ENCODE measurements at regions not wholly inside any gene's neighbourhood (a gene's known extent, or its start where the extent isn't known, plus 50 kb on each side); places are given as distances from the start of the nearest gene placed in this dataset.

GRCh38 chr4:36494016-36494415 lies 212.6 kb downstream of the DTHD1 start:
- no peak for DNase-seq

DNA sequence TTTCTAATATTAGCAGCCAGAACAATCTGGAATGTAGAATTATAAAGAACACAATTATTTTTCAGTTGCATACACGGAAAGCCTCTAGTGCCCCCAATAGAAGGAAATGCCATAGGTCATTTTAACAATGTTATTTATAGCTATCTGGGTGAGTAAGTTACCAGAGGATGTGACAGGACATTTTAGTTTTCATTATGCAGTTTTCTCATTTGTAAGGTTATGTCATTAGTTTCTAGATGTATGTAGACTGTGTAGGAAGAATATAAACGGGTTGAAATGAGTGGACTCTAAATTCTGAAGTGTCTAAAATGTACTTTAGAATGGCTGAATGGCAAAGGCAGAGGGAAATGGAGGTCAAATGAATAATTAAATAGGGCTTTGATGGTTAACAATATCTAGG lies 213.3 kb downstream of the DTHD1 start:
- no peak for DNase-seq

- DNase-seq = no peak
Observed at GRCh38 chr4:36502350-36502749, 220.9 kb downstream of the DTHD1 start.

GRCh38 chr4:36508394-36508793 lies 227.0 kb downstream of the DTHD1 start:
- no peak for DNase-seq

DNA sequence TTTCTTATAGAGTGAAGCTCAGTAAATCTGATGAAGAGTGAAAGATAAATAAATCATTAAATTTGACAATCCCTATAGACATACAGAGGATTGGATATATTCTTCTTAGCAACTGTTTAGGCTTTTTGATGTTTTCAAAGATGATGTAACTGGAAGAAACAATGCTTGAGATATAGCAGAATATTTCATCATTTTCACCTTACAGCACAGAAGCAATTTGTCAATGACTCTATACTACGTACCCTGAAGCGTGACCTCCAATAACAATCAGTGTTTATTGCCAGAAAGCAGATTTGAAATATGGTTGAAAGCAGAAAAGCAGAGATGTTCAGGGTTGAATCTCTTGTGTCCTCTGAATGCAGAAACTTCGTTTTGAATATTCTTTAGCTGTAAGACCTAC lies 228.4 kb downstream of the DTHD1 start:
- DNase-seq = no peak

GRCh38 chr4:36511785-36512184 lies 230.4 kb downstream of the DTHD1 start:
- no peak for DNase-seq

GRCh38 chr4:36516522-36517095 lies 235.2 kb downstream of the DTHD1 start:
- no peak for DNase-seq

DNA sequence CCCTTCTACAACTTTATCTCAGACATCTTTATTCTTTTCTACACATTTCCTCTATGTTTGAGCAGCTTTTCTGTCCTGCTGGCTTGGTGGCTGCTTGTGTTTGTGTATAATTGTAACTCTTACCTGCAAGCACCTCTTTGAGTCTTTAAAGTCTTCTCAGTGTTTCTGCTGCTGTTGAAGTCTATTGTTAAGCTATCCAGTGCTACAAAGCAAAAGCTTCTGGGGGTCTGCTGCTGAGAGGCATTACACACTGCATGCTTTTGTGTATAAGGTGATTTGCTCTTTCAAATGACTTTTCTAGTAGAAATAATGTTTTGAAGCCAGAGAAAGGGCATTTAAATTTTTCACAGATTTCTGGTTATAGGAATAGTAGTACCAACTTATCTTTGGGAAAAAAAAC lies 241.8 kb downstream of the DTHD1 start:
- no peak for DNase-seq

DNA sequence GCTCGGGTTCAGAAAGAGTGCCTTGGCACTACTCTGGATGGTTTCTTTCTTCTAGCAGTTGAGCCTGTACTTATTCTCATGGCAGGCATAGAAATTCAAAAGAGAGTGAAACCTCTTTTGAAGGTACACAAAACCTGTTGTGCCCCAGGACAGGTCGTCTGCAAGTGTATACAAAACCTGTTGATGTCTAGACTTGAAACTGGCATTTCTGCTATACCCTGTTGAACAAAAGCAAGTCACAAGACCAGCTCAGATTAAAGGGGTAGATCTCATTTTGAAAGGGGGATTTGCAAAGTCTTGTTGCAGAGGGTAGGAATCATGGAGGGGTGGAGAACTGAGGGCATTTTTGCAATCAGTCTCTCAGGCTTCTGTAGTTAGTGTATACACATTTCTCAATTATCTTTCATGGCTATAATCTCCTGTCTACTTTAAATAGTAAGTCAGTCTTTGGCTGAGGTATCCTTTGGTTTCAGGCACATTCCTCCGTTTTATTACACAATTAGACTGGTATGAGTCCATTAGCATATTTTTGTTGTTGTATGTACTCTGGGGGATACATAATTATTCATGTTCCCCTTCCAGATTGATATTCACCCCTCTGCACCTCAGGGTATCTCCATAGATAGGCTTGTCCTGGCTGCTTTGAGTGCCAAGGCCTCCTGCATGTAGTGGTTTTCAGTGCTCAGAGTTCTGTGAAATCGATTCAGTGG lies 251.4 kb downstream of the DTHD1 start:
- DNase-seq = no peak

- no peak for DNase-seq
Observed at GRCh38 chr4:36533944-36534343, 252.5 kb downstream of the DTHD1 start.

- no peak for DNase-seq
Observed at GRCh38 chr4:36547383-36547782, 266.0 kb downstream of the DTHD1 start.

DNA sequence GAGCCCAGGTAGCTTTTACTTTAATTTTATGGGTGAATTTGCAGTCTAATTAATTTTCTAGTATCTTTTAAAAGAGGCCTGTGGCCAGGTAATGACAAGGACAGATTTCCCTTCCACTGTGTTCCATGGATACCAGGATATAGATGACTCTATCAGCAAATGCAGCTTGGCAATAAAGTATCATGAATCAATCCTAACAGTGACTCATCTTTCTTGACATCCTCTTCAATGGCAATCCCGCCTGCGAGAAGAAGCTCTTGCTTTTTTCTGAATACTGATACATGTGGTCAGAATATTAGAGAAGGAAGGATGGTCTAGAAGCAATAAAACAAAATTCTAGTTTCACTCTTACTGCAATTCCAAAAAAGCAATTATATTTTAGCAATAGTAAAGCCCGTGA lies 267.8 kb downstream of the DTHD1 start:
- DNase-seq = no peak

GRCh38 chr4:36549992-36550391 lies 268.6 kb downstream of the DTHD1 start:
- no peak for DNase-seq

- DNase-seq = peak in 3 of 6 experiments; percentile 36 to 47 (median 36)
Observed at GRCh38 chr4:36551697-36552214, 270.3 kb downstream of the DTHD1 start.

- DNase-seq = no peak
Observed at GRCh38 chr4:36553029-36553428, 271.6 kb downstream of the DTHD1 start.

DNA sequence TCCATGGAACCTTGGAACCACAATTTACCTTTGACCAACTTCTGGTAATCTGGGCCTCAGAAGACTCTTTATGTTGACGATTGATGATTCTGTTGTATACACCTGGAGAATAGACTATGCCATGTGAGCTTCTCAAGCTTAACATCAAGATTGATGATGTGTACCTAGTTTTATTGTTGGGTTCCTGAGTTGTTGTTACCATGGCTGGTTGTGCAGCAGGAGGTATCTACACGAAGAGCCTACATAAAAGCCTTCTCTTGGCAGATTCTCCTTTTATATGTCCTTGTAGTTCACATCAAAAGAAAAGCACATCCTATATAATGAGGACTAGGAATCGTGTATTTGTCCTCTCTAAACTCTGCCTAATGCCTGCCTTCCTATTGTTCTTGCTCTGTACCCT lies 272.0 kb downstream of the DTHD1 start:
- no peak for DNase-seq

DNA sequence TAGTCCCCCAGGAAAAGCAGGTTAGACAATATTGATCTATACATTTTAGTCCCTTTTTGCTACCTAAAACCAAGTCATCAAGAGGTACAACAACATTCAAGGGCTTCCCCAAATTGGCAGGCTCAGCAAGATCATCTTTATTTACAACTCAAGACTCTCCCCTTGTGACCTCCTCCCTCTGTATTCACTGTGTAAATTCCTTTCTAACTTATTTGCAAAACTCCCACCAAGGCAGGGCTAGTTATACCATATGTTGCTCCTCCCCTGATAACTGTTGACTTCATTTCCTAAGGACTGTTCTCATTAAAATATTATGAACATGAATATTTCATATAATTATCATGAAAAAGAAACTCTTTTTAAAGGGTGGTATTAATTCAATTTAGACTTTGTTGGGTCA lies 275.6 kb downstream of the DTHD1 start:
- DNase-seq = no peak

GRCh38 chr4:36568575-36568974 lies 287.2 kb downstream of the DTHD1 start:
- DNase-seq = no peak

- no peak for DNase-seq
Observed at GRCh38 chr4:36573441-36573840, 292.0 kb downstream of the DTHD1 start.

DNA sequence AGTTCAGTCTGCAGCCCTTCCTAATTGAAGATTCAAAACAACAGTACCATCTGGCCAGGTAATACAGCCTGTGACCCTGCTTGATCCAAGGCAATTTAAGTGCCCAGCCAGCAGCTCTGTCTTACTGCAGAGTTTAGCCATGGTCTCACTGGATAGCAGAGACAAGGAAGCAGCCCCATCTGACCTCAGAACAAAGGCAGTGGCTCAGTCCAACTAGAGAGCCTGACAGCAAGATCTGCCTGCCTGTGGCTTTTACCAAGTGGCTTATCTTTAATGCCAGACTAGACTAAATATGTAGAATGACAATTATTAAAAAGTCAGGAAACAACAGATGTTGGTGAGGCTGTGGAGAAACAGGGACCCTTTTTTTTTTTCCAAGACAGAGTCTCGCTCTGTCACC lies 293.4 kb downstream of the DTHD1 start:
- no peak for DNase-seq

GRCh38 chr4:36582198-36582597 lies 300.8 kb downstream of the DTHD1 start:
- DNase-seq = no peak

DNA sequence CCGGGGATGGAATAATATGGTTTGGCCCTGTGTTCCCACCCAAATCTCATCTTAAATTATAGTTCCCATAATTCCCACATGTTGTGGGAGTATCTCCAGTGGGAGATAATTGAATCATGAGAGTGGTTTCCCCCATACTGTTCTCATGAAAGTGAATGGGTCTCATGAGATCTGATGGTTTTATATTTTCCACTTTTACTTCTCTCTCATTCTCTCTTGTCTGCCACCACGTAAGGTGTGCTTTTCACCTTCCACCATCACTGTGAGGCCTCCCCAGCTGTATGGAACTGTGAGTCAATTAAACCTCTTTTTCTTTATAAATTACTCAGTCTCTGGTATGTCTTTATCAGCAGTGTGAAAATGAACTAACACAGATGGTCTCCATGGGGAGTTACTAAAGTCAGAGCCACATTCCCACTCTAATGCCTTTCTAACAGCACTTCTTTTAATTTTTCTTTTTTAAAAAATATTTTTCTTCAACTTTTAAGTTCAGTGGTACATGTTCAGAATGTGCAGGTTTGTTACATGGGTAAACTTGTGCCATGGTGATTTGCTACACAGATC lies 306.6 kb downstream of the DTHD1 start:
- no peak for DNase-seq

DNA sequence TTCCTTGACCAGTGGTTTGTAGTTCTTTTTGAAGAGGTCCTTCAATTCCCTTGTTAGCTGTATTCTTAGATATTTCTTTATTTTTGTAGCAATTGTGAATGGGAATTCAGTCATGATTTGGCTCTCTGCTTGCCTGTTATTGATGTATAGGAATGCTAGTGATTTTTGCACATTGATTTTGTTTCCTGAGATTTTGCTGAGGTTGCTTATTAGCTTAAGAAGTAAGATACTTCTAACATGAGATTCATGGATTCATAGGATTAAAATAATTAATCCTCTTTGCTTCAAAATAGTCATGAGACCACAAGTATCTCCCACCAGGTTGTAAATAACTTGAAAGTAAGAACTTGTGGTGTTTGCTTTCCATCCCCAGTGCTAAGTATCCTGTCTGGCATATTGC lies 308.9 kb downstream of the DTHD1 start:
- no peak for DNase-seq

GRCh38 chr4:36601864-36602495 lies 320.6 kb downstream of the DTHD1 start:
- DNase-seq = no peak

Data from stimulated activated naive CD4-positive, alpha-beta T cell (primary cell).